Testis (tissue), 2 donors: ENCODE measurements at regions not wholly inside any gene's neighbourhood (a gene's known extent, or its start where the extent isn't known, plus 50 kb on each side); places are given as distances from the start of the nearest gene placed in this dataset.

Experiments used
- DNase-seq: peaks from one replicate; pipeline ENCODE4 v3.0.0-alpha.2; 2019
- H3K27ac ChIP-seq, 2 donors: fragments of 200-600 bp; sonication (generic); one replicate each; pipeline ENCODE4 v1.5.1; 2019
- H3K27me3 ChIP-seq: fragments of 200-600 bp; sonication (generic); one replicate; pipeline ENCODE4 v1.5.1; 2019
- H3K36me3 ChIP-seq: fragments of 200-600 bp; sonication (generic); one replicate; pipeline ENCODE4 v1.5.1; 2017; ENCODE audit warnings: low read depth; ENCODE audit errors: missing control alignments
- H3K4me1 ChIP-seq: fragments of 200-600 bp; sonication (generic); one replicate; pipeline ENCODE4 v1.5.1; 2019
- H3K4me3 ChIP-seq, 2 donors: fragments of 200-600 bp; sonication (generic); one replicate each; pipeline ENCODE4 v1.5.1; 2017 to 2019
- H3K9me3 ChIP-seq: fragments of 200-600 bp; sonication (generic); one replicate; pipeline ENCODE4 v1.5.1; 2017
- CTCF ChIP-seq, 3 experiments: fragments of 450-650 bp in 2 of 3; fragments of 200-600 bp in 1 of 3; sonication (generic) in 1 of 3; IDR thresholded peaks; one replicate each; pipeline ENCODE4 v1.5.1; 2016 to 2019; ENCODE audit warnings: antibody characterized with exemption in 3 of 3, mild to moderate bottlenecking in 2 of 3, moderate library complexity in 1 of 3
- POLR2A ChIP-seq: fragments of 450-650 bp; IDR thresholded peaks from one replicate; pipeline ENCODE4 v1.6.1; 2017; ENCODE audit warnings: antibody characterized with exemption, mild to moderate bottlenecking, moderate library complexity
- WGBS, 2 donors: methylation state at CpG; one replicate each; pipeline ENCODE4 v1.1.5; 2018; 5-methylcytosine and 5-hydroxymethylcytosine counted together
- intact Hi-C: fragments of 100-400 bp; cut with DNase I; formaldehyde crosslinking; loops from one replicate; pipeline ENCODE4 v1.15.1; 2023; ENCODE audit warnings: low total_unique reads

GRCh38 chr13:55990631-55991030 is 1150.1 kb upstream of the PRR20A start:
- TF ChIP-seq CTCF (IDR thresholded peaks at IDR 0.05) (no peak), POLR2A (no peak)
- Histone ChIP-seq H3K27ac (no peak overlapping the region), H3K9me3 (no peaks in the 10 kb centered on the region), H3K36me3 (no peaks in the 10 kb centered on the region), H3K4me1 (no peaks in the 10 kb centered on the region), H3K27me3 (no peaks in the 10 kb centered on the region), H3K4me3 (no peak overlapping the region)
- WGBS, 2 donors: 81 to 83% methylated on average over 3 of the region's 3 CpGs
- intact Hi-C loops: no loop called here
- no peak for DNase-seq

GRCh38 chr13:55991666-55992065 is 1149.1 kb upstream of the PRR20A start:
- Histone ChIP-seq H3K4me3 (no peak overlapping the region), H3K9me3 (no peaks in the 10 kb centered on the region), H3K36me3 (no peaks in the 10 kb centered on the region), H3K27ac (no peak overlapping the region), H3K4me1 (no peaks in the 10 kb centered on the region), H3K27me3 (no peaks in the 10 kb centered on the region)
- DNase-seq: no peak
- 44 to 58% methylated on average over 2 of the region's 2 CpGs for WGBS, 2 donors
- intact Hi-C loops: no loop called here
- TF ChIP-seq CTCF (IDR thresholded peaks at IDR 0.05) (no peak), POLR2A (no peak)

GRCh38 chr13:55992145-55992544 is 1148.6 kb upstream of the PRR20A start:
- no peak overlapping the region for H3K4me3 ChIP-seq
- DNase-seq: no peak
- WGBS, 2 donors: 23 to 29% methylated on average over 1 of the region's 1 CpG
- no peaks in the 10 kb centered on the region for H3K36me3 ChIP-seq
- TF ChIP-seq CTCF (IDR thresholded peaks at IDR 0.05): no peak
- TF ChIP-seq POLR2A: no peak
- H3K9me3 ChIP-seq: no peaks in the 10 kb centered on the region
- H3K27ac ChIP-seq: no peak overlapping the region
- intact Hi-C loops: no loop called here
- no peaks in the 10 kb centered on the region for H3K4me1 ChIP-seq
- H3K27me3 ChIP-seq: no peaks in the 10 kb centered on the region

GRCh38 chr13:55999709-56000108 is 1141.0 kb upstream of the PRR20A start:
- Histone ChIP-seq H3K36me3 (no peaks in the 10 kb centered on the region), H3K4me3 (no peak overlapping the region), H3K4me1 (no peaks in the 10 kb centered on the region), H3K27ac (no peak overlapping the region), H3K27me3 (no peaks in the 10 kb centered on the region), H3K9me3 (no peaks in the 10 kb centered on the region)
- TF ChIP-seq CTCF (IDR thresholded peaks at IDR 0.05): no peak
- TF ChIP-seq POLR2A: no peak
- DNase-seq: peak; percentile 22
- WGBS, 2 donors: 55 to 59% methylated on average over 2 of the region's 2 CpGs
- intact Hi-C loops: no loop called here

GRCh38 chr13:56009418-56009817 is 1131.3 kb upstream of the PRR20A start:
- intact Hi-C loops: no loop called here
- Histone ChIP-seq H3K27ac (no peak overlapping the region), H3K4me1 (no peaks in the 10 kb centered on the region), H3K9me3 (no peaks in the 10 kb centered on the region), H3K4me3 (no peak overlapping the region), H3K27me3 (no peaks in the 10 kb centered on the region), H3K36me3 (no peaks in the 10 kb centered on the region)
- 80% methylated on average over 2 of the region's 2 CpGs for WGBS, 2 donors
- no peak for DNase-seq
- TF ChIP-seq CTCF (IDR thresholded peaks at IDR 0.05) (no peak), POLR2A (no peak)
